Lower lobe of right lung (tissue), 2 donors: ENCODE measurements at regions not wholly inside any gene's neighbourhood (a gene's known extent, or its start where the extent isn't known, plus 50 kb on each side); places are given as distances from the start of the nearest gene placed in this dataset.

Source experiments
- ATAC-seq, 2 donors: fragments of 200-7000 bp; cut with Tn5 transposase; one replicate each; pipeline ENCODE4 v1.9.1; 2020 to 2022; ENCODE audit warnings: mild to moderate bottlenecking in 2 of 2, moderate library complexity in 2 of 2
- DNase-seq: peaks from one replicate; pipeline ENCODE4 v3.0.0-alpha.2; 2020
- H3K27ac ChIP-seq: fragments of 200-600 bp; one replicate; pipeline ENCODE4 v1.8.0; 2022
- H3K27me3 ChIP-seq: fragments of 200-600 bp; one replicate; pipeline ENCODE4 v1.8.0; 2022; ENCODE audit warnings: low read depth
- H3K36me3 ChIP-seq: fragments of 200-600 bp; one replicate; pipeline ENCODE4 v1.8.0; 2022; ENCODE audit warnings: mild to moderate bottlenecking
- H3K4me1 ChIP-seq: fragments of 200-600 bp; one replicate; pipeline ENCODE4 v1.8.0; 2022
- H3K4me3 ChIP-seq: fragments of 200-600 bp; one replicate; pipeline ENCODE4 v1.8.0; 2022; ENCODE audit warnings: mild to moderate bottlenecking
- H3K9me3 ChIP-seq: fragments of 200-600 bp; one replicate; pipeline ENCODE4 v1.8.0; 2022
- intact Hi-C: fragments of 100-400 bp; cut with DNase I; formaldehyde crosslinking; loops from one replicate; pipeline ENCODE4 v1.11.0; 2022
- TF ChIP-seq, protein P1 (sequence below): fragments of 200-600 bp; IDR thresholded peaks from one replicate; pipeline ENCODE4 v1.8.0; 2022; ENCODE audit warnings: antibody characterized with exemption, mild to moderate bottlenecking
- donor health status: DM: no; HTN: yes; CAD: no; lungs with severe emphysema.

DNA sequence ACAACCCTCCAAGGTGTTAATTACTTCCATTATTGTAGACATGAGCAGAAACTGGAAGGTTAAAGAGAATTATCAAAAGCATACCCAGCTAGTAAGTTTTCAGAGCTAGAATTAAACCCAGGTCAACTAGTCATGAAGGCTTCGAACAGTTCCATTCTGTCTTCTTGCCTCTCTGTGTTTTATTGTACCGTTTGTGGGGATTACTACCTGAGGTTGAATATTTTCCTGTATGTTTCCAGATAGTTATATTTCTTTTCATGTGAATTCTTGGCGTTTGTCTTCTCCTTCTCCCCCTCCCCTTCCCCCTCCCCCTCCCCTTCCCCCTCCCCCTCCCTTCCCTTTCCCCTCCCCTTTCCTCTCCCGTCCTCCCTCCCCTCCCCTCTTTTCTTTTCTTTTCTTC, 218.0 kb upstream of the GALNT17 start:
- intact Hi-C loops = no loop called here
- Histone ChIP-seq H3K4me1 (no peaks in the 10 kb centered on the region), H3K9me3 (no peaks in the 10 kb centered on the region), H3K27me3 (no peaks in the 10 kb centered on the region), H3K27ac (no peak overlapping the region), H3K36me3 (no peaks in the 10 kb centered on the region), H3K4me3 (no peak overlapping the region)
- ATAC-seq (no peak), DNase-seq (no peak)
- TF ChIP-seq, protein P1, sequence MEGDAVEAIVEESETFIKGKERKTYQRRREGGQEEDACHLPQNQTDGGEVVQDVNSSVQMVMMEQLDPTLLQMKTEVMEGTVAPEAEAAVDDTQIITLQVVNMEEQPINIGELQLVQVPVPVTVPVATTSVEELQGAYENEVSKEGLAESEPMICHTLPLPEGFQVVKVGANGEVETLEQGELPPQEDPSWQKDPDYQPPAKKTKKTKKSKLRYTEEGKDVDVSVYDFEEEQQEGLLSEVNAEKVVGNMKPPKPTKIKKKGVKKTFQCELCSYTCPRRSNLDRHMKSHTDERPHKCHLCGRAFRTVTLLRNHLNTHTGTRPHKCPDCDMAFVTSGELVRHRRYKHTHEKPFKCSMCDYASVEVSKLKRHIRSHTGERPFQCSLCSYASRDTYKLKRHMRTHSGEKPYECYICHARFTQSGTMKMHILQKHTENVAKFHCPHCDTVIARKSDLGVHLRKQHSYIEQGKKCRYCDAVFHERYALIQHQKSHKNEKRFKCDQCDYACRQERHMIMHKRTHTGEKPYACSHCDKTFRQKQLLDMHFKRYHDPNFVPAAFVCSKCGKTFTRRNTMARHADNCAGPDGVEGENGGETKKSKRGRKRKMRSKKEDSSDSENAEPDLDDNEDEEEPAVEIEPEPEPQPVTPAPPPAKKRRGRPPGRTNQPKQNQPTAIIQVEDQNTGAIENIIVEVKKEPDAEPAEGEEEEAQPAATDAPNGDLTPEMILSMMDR = no peak

DNA sequence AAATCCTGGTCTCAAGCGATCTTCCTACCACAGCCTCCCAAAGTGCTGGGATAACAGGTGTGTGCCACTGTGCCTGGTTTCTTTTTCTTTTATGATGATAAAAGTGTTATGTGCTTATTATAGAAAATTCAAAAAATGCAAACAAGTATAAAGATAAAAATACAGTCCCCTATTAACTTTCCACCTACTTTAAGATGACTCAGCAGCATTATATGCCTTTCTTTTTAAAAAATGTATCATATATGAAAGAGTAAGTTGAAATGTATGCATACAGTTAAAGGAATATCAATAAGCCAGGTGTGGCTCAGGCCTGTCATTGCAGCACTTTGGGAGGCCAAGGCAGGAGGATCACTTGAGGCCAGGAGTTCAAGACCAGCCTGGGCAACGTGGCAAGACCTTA, 216.9 kb upstream of the GALNT17 start:
- no peak overlapping the region for H3K27ac ChIP-seq
- no peaks in the 10 kb centered on the region for H3K27me3 ChIP-seq
- no peak overlapping the region for H3K4me3 ChIP-seq
- intact Hi-C loops = no loop called here
- DNase-seq (no peak), ATAC-seq (no peak)
- H3K9me3 ChIP-seq = no peaks in the 10 kb centered on the region
- no peaks in the 10 kb centered on the region for H3K4me1 ChIP-seq
- TF ChIP-seq, protein P1 = no peak
- H3K36me3 ChIP-seq = no peaks in the 10 kb centered on the region

DNA sequence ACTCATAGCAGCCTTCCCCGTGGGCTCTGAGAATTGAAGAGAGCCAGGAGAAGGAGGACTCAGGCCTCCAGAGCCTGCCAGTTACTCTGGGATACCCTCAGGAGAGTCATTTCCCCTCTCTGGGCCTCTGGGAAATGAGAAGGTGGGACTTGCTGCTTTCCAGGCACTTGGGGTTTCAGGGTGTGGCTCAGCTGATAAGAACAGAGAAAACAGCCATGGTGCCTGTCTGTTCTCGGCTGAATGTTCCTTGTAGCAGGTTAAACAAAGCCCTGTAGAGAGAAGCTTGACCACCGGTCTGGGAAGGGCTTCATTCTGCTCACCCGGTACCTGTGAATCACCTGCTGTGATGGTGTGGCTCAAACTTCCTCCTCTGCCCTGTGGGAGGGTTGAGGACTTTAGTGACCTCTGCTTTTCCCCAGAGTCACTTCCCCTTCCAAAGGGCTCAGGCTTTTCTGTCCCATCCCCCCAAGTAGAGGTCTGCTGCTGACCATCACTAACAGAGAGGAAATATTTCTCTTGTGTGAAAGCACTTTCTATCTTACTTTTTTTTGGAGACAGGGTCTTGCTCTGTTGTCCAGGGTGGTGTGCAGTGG, 212.4 kb upstream of the GALNT17 start:
- Histone ChIP-seq H3K4me1 (no peaks in the 10 kb centered on the region), H3K27ac (no peak overlapping the region), H3K36me3 (no peaks in the 10 kb centered on the region), H3K27me3 (no peaks in the 10 kb centered on the region), H3K9me3 (no peaks in the 10 kb centered on the region), H3K4me3 (no peak overlapping the region)
- ATAC-seq (no peak), DNase-seq (no peak)
- intact Hi-C loops = no loop called here
- TF ChIP-seq, protein P1 = no peak

DNA sequence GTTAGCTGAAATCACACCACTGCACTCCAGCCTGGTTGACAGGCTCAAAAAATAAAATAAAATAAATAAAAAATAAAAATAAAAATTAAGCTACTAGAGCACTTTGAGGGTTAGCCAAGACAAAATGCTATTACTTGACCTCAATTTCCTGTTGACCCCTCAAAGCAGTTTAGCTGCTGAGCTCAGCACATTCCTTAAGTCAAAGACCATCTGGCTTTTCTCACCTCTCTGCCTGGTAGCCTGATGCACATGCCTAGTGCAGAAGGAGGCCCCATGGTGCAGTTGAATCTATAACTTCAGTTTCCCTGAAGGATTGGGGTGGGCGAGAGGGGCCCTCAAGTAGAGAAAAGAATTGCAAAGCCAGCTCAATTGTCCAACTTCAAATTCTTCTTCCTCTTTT, 211.1 kb upstream of the GALNT17 start:
- H3K9me3 ChIP-seq = no peaks in the 10 kb centered on the region
- DNase-seq (no peak), ATAC-seq (no peak)
- no peaks in the 10 kb centered on the region for H3K27me3 ChIP-seq
- H3K27ac ChIP-seq = no peak overlapping the region
- intact Hi-C loops = no loop called here
- H3K4me3 ChIP-seq = no peak overlapping the region
- no peaks in the 10 kb centered on the region for H3K4me1 ChIP-seq
- TF ChIP-seq, protein P1 = no peak
- H3K36me3 ChIP-seq = no peaks in the 10 kb centered on the region

DNA sequence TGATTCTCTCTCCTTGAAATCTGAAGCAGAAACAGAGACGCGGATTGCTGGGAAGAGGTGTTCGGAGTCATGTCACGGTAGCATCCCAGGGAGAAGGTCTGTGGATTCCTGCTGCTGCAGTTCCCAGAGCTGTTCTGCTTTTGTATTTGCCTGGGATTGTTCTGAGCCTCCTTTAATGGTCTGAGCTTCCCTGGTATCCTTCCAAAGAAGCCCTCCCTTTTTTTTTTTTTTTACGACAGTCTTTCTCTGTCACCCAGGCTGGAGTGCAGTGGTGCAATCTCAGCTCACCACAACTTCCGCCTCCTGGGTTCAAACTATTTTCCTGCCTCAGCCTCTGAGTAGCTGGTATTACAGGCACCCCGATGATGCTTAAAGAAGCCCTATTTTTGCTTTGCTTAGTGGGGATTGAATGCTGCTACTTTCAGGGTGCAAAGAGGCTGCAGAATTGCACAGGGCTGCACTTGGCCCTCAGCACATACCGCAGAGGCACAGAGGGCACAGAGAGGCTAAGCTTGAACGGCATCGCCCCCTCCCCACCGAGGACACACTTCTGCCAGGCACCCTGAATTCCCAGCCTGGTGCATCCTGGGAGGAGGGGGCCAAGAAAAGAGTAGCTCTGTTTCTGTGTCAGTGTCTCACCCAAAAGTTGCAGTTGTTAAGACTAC, 208.6 kb upstream of the GALNT17 start:
- DNase-seq (no peak), ATAC-seq (no peak)
- intact Hi-C loops = no loop called here
- Histone ChIP-seq H3K36me3 (no peaks in the 10 kb centered on the region), H3K9me3 (no peaks in the 10 kb centered on the region), H3K4me3 (no peak overlapping the region), H3K4me1 (no peaks in the 10 kb centered on the region), H3K27ac (no peak overlapping the region), H3K27me3 (no peaks in the 10 kb centered on the region)
- TF ChIP-seq, protein P1 = no peak
